HFF-Myc (cell line): ENCODE measurements at regions not wholly inside any gene's neighbourhood (a gene's known extent, or its start where the extent isn't known, plus 50 kb on each side); places are given as distances from the start of the nearest gene placed in this dataset.

Experiments used
- DNase-seq: peaks from one replicate; pipeline ENCODE4 v3.0.0-alpha.2; 2011; ENCODE audit warnings: low read depth; ENCODE audit errors: extremely low read depth
- H3K4me3 ChIP-seq: replicated peaks from 2 replicates; pipeline ENCODE4 v1.5.1; 2011; ENCODE audit warnings: low read depth, mild to moderate bottlenecking, control low read depth, low read length
- TF ChIP-seq, protein P1 (sequence below): IDR thresholded peaks from 2 replicates; pipeline ENCODE4 v1.5.1; 2012; ENCODE audit warnings: mild to moderate bottlenecking, low read depth, low read length, control low read depth; ENCODE audit errors: missing control alignments

DNA sequence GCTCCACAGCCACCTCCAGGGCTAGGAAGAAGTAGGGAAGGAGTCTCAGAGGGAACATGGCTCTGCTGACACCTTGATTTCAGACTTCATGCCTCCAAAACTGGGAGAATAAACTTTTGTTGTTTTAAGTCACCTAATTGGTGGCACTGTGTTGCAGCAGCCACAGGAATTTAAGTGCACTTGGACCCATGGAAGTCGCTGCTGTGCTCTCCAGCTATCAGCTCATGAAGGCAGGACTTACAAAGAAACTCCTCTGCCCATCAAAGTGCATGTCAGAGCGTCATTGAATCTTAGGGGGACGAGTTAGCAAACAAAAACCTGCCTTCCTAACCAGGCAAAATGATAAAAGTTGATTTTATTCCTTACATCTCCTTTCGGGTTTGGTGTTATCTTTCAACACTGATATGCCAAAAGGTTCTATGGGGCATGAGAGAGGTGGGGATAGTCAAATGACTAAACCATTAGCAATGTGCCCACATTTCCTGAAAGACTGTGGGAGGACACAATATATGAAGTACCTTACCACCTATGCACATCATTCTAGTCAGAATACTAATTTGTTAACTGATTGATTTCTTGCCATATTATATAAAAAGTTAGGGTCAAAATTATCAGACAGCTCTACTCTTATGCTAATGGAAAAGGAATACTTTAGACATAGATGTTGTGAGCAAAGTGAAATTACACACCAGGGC is 235.8 kb upstream of the TNP1 start:
- no peak overlapping the region for H3K4me3 ChIP-seq
- no peak for DNase-seq
- TF ChIP-seq, protein P1, sequence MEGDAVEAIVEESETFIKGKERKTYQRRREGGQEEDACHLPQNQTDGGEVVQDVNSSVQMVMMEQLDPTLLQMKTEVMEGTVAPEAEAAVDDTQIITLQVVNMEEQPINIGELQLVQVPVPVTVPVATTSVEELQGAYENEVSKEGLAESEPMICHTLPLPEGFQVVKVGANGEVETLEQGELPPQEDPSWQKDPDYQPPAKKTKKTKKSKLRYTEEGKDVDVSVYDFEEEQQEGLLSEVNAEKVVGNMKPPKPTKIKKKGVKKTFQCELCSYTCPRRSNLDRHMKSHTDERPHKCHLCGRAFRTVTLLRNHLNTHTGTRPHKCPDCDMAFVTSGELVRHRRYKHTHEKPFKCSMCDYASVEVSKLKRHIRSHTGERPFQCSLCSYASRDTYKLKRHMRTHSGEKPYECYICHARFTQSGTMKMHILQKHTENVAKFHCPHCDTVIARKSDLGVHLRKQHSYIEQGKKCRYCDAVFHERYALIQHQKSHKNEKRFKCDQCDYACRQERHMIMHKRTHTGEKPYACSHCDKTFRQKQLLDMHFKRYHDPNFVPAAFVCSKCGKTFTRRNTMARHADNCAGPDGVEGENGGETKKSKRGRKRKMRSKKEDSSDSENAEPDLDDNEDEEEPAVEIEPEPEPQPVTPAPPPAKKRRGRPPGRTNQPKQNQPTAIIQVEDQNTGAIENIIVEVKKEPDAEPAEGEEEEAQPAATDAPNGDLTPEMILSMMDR: no peak

DNA sequence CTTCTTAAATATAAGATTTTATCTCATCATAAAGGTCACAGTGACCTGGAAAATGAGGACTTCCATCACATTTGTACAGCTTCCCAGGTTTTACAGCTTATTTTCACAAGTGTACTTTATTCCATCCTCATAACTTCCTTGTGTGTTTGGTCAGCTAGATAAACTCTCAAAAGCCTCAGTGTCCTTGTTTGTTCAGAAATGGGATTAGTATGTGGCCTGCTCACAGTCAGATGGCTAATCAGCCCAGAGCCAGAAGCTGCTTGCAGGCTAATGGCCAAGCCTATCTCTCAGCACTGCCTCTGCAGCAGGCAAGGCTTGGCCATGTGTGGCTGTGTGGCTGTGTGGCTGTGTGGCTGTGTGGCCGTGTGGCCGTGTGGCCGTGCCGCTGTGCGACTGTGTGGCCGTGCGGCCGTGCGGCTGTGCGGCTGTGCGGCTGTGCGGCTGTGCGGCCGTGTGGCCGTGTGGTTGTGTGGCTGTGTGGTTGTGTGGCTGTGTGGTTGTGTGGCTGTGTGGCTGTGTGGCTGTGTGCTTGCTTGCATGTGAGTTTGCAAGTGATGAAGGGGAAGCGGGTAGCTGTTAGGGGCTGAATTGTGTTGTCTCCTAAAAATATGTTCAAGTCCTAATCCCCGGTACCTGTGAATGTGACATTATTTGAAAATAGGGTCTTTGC is 233.0 kb upstream of the TNP1 start:
- TF ChIP-seq, protein P1: no peak
- H3K4me3 ChIP-seq: no peak overlapping the region
- no peak for DNase-seq

DNA sequence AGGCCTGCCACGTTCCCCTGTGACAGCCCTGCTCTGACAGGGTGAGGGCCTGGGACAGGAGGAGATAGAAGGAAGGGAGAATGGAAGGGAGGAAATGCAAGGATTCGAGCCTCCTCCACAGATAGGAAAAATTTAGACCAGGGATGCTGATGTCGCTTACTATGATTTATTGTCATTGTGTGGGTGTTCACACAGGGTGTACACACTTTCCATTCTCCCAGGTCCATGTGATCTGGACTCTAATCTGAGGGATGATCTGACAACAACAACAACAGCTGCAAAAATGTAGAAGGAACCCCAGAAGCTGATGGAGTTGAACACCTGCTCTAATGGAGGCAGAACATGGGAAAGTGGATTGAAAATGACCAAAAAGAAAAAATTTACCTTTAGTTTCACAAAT is 231.7 kb upstream of the TNP1 start:
- no peak overlapping the region for H3K4me3 ChIP-seq
- TF ChIP-seq, protein P1: no peak
- DNase-seq: no peak

DNA sequence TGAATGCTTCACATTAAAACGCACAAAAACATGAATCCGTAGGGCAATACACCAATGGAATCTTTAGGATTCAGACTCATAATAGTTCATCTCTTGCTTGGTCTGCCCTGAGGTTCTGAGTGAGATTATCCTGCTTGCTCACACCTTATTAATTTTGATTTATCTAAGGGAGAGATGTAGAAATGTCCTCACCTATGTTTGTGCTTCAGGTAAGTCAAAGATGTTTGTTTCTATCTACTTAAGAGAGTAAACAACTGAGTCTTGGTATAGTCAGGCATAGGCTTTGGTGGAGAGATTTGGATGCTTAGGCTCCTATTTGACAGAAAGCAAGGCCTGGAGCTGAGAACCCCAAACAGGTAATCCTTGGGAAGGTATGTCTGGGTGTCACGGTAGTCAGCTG is 231.0 kb upstream of the TNP1 start:
- TF ChIP-seq, protein P1: no peak
- no peak for DNase-seq
- H3K4me3 ChIP-seq: no peak overlapping the region

DNA sequence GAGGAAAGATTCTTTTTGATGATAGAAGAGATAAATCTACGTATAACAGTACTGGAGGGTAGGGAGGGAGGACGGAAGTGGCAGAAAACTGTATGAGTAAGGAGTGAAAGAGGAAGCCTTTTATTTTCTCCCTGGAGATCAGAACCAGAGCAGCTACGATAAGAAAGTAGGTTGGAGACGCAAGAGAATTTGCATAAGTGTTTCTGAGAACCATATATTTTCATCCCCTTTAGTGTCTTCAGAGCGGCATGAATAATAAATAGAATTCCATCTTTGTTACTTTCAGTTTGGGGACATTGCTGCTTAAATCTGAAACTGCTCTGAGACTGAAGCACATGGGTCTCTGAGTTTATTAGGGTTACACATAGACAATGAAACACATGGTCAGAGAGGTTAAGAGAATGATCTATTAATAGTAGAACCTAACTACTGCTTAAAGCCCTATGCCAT is 230.2 kb upstream of the TNP1 start:
- DNase-seq: no peak
- no peak overlapping the region for H3K4me3 ChIP-seq
- TF ChIP-seq, protein P1: no peak

DNA sequence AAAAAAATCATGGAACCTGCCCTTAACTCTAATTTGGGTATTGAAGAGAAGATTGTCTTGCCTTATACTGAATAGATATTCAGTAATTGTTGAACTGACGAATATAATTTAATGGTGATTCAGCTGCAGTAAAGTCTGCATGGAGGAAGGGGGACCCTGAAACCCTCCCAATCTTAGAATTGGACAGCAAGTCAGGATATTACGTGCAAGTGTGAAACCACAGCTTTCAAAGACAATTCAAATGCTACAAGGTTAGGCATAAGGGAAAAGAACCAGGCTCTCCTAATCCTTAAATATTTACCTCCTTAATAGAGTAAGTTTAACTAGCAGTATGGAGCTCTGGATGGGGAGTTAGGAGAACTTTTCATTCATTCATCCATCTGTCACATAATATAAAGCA is 226.9 kb upstream of the TNP1 start:
- TF ChIP-seq, protein P1: no peak
- no peak overlapping the region for H3K4me3 ChIP-seq
- no peak for DNase-seq
